ENCODE measurements at regions not wholly inside any gene's neighbourhood (a gene's known extent, or its start where the extent isn't known, plus 50 kb on each side); places are given as distances from the start of the nearest gene placed in this dataset.

GRCh38 chr20:57082357-57082945 is 184.0 kb downstream of the BMP7 start:
- peaks cover 9% of the 10 kb centered on the region for H3K9me3 Mint-ChIP-seq
- peaks cover 4% of the 10 kb centered on the region for H3K4me1 Mint-ChIP-seq
- no peak overlapping the region for H3K27ac Mint-ChIP-seq (ENCODE audit: unreplicated experiment)
- peaks cover 2% of the 10 kb centered on the region for H3K27me3 Mint-ChIP-seq (ENCODE audit: low read depth)
- H3K4me3 Mint-ChIP-seq, result no peak overlapping the region
- no peak for TF ChIP-seq CTCF (conservative IDR thresholded peaks at IDR 0.05)
- DNase-seq (ENCODE audit: low read depth, low spot score), result no peak
- H3K36me3 Mint-ChIP-seq (ENCODE audit: low read depth), result no peaks in the 10 kb centered on the region

GRCh38 chr20:57083072-57083471 is 183.4 kb downstream of the BMP7 start:
- no peak overlapping the region for H3K4me3 Mint-ChIP-seq
- peaks cover 7% of the 10 kb centered on the region for H3K9me3 Mint-ChIP-seq
- DNase-seq (ENCODE audit: low read depth, low spot score), result no peak
- peaks cover 4% of the 10 kb centered on the region for H3K4me1 Mint-ChIP-seq
- no peak overlapping the region for H3K27ac Mint-ChIP-seq (ENCODE audit: unreplicated experiment)
- no peaks in the 10 kb centered on the region for H3K36me3 Mint-ChIP-seq (ENCODE audit: low read depth)
- no peak for TF ChIP-seq CTCF (conservative IDR thresholded peaks at IDR 0.05)
- peaks cover 7% of the 10 kb centered on the region for H3K27me3 Mint-ChIP-seq (ENCODE audit: low read depth)

- Mint-ChIP-seq H3K27ac (ENCODE audit: unreplicated experiment) (no peak overlapping the region), H3K4me1 (no peaks in the 10 kb centered on the region), H3K9me3 (no peaks in the 10 kb centered on the region), H3K27me3 (ENCODE audit: low read depth) (peaks cover 12% of the 10 kb centered on the region), H3K36me3 (ENCODE audit: low read depth) (no peaks in the 10 kb centered on the region), H3K4me3 (no peak overlapping the region)
- no peak for DNase-seq (ENCODE audit: low read depth, low spot score)
- TF ChIP-seq CTCF (conservative IDR thresholded peaks at IDR 0.05), result no peak
Observed at GRCh38 chr20:57086066-57086465, 180.4 kb downstream of the BMP7 start.

- Mint-ChIP-seq H3K9me3 (no peaks in the 10 kb centered on the region), H3K27ac (ENCODE audit: unreplicated experiment) (no peak overlapping the region), H3K4me1 (peaks cover 5% of the 10 kb centered on the region), H3K27me3 (ENCODE audit: low read depth) (peaks cover 16% of the 10 kb centered on the region), H3K36me3 (ENCODE audit: low read depth) (no peaks in the 10 kb centered on the region), H3K4me3 (no peak overlapping the region)
- DNase-seq (ENCODE audit: low read depth, low spot score), result no peak
- no peak for TF ChIP-seq CTCF (conservative IDR thresholded peaks at IDR 0.05)
Observed at GRCh38 chr20:57087102-57087501, 179.3 kb downstream of the BMP7 start.

GRCh38 chr20:57087705-57088104 is 178.7 kb downstream of the BMP7 start:
- TF ChIP-seq CTCF (conservative IDR thresholded peaks at IDR 0.05), result no peak
- no peak for DNase-seq (ENCODE audit: low read depth, low spot score)
- H3K4me1 Mint-ChIP-seq, result peaks cover 9% of the 10 kb centered on the region
- H3K9me3 Mint-ChIP-seq, result no peaks in the 10 kb centered on the region
- H3K4me3 Mint-ChIP-seq, result no peak overlapping the region
- H3K27me3 Mint-ChIP-seq (ENCODE audit: low read depth), result peaks cover 18% of the 10 kb centered on the region
- H3K36me3 Mint-ChIP-seq (ENCODE audit: low read depth), result no peaks in the 10 kb centered on the region
- H3K27ac Mint-ChIP-seq (ENCODE audit: unreplicated experiment), result no peak overlapping the region
